Right lobe of liver (tissue), 4 donors: ENCODE measurements at regions not wholly inside any gene's neighbourhood (a gene's known extent, or its start where the extent isn't known, plus 50 kb on each side); places are given as distances from the start of the nearest gene placed in this dataset.

Experiments
- CTCF ChIP-seq, 4 donors: fragments of 200-600 bp in 3 of 4; fragments of 450-650 bp in 1 of 4; IDR thresholded peaks; one replicate each; pipeline versions ENCODE4 v1.5.1 to v1.8.0; 2016 to 2022; ENCODE audit warnings: antibody characterized with exemption in 4 of 4, mild to moderate bottlenecking in 2 of 4
- POLR2A ChIP-seq: fragments of 450-650 bp; IDR thresholded peaks from one replicate; pipeline ENCODE4 v1.6.1; 2017; ENCODE audit warnings: antibody characterized with exemption, mild to moderate bottlenecking
- donor health status: DM: no; HTN: no; CAD: no.
- donor health status: DM: no; HTN: no; CAD: no.
- donor health status: DM: no; HTN: yes; CAD: no.

- TF ChIP-seq CTCF (IDR thresholded peaks at IDR 0.05) (no peak), POLR2A (no peak)
Measured at GRCh38 chr13:34412817-34413375, 529.2 kb upstream of the NBEA start.
